ENCODE measurements at regions not wholly inside any gene's neighbourhood (a gene's known extent, or its start where the extent isn't known, plus 50 kb on each side); places are given as distances from the start of the nearest gene placed in this dataset.

DNA sequence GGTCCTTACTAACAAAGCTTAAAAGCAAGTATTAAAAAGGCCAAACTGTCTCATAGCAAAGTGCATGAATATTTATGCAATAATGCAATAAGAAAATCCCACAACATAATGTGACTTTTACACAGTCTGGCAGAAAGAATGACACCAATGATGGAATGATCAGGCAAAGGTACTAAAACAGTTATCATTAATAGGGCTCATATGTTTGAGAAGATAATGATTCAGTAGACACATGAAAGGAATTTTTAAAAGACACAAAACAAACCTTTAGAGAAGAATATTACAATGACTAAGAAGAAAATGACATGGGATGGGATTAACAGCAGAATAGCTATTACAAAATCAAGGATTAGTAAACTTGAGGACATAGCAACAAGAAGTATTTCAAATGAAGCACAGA is 1411.2 kb upstream of the TMEM132C start:
- no peak for DNase-seq (ENCODE audit: low spot score)
- TF ChIP-seq, protein P1, sequence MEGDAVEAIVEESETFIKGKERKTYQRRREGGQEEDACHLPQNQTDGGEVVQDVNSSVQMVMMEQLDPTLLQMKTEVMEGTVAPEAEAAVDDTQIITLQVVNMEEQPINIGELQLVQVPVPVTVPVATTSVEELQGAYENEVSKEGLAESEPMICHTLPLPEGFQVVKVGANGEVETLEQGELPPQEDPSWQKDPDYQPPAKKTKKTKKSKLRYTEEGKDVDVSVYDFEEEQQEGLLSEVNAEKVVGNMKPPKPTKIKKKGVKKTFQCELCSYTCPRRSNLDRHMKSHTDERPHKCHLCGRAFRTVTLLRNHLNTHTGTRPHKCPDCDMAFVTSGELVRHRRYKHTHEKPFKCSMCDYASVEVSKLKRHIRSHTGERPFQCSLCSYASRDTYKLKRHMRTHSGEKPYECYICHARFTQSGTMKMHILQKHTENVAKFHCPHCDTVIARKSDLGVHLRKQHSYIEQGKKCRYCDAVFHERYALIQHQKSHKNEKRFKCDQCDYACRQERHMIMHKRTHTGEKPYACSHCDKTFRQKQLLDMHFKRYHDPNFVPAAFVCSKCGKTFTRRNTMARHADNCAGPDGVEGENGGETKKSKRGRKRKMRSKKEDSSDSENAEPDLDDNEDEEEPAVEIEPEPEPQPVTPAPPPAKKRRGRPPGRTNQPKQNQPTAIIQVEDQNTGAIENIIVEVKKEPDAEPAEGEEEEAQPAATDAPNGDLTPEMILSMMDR (IDR thresholded peaks at IDR 0.05; ENCODE audit: borderline replicate concordance, control extremely low read depth, extremely low read depth, insufficient read depth, missing control alignments): no peak
- in situ Hi-C loops (cut with MboI; ENCODE audit: low sequenced_read_pairs, unreplicated experiment): no loop called here

DNA sequence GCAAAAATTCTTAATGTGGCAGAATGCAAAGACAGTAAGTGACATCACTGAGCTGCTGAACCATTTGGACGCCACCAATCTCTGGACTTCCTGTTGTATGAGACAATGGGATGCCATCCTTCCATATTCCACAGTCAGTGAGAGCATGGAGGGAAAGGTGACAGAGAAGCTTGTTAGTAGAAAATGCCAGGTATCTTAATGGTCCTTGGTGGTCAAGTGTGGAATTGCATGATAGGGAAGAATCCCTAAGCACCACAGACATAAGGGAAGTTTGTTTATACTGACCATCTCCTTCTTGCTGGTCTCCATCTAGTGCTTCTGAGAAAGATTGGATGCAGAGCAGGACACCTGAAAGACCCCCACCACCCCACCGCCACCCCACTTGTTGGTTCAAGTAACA is 1410.0 kb upstream of the TMEM132C start:
- TF ChIP-seq, protein P1 (IDR thresholded peaks at IDR 0.05; ENCODE audit: borderline replicate concordance, control extremely low read depth, extremely low read depth, insufficient read depth, missing control alignments): no peak
- in situ Hi-C loops (cut with MboI; ENCODE audit: low sequenced_read_pairs, unreplicated experiment): no loop called here
- no peak for DNase-seq (ENCODE audit: low spot score)

DNA sequence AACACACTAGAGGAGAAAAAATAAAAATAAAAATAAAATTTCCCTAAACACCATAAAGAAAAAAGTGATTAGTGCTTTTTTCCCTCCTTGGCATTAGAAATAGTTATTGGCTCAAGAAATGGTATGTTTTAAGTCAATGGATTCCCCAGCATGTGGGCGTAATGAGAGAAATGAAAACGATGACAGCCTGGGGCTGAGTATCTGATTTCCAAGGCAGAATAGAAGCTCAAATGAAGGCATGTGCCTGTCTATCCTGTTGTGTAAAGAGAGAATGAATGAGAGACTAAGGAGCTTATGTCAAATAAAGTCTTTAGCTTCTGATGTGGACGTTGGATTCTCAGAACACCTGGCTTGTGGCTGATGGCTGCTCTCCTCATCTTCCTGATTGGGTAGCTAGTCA is 1408.4 kb upstream of the TMEM132C start:
- in situ Hi-C loops (cut with MboI; ENCODE audit: low sequenced_read_pairs, unreplicated experiment): no loop called here
- TF ChIP-seq, protein P1 (IDR thresholded peaks at IDR 0.05; ENCODE audit: borderline replicate concordance, control extremely low read depth, extremely low read depth, insufficient read depth, missing control alignments): no peak
- DNase-seq (ENCODE audit: low spot score): no peak

DNA sequence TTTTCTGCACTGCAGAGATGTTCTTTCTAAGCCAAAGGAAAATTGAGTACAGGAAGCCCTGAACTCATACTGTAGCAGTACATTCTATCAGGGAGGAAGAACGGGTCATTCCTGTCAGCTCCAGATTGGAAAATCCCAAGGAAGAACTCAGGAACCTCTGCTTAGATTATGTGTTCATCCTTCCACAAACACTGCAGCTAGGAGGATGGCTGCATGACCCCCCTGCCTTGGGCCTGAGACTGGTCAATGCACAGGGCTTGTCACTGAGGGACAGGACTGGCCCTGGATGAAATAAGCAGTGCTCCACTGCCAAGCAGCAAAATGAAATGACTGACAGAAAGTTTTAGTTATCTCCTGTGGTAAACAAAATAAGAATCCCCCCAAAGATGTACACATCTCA is 1406.8 kb upstream of the TMEM132C start:
- TF ChIP-seq, protein P1 (IDR thresholded peaks at IDR 0.05; ENCODE audit: borderline replicate concordance, control extremely low read depth, extremely low read depth, insufficient read depth, missing control alignments): no peak
- in situ Hi-C loops (cut with MboI; ENCODE audit: low sequenced_read_pairs, unreplicated experiment): no loop called here
- no peak for DNase-seq (ENCODE audit: low spot score)

DNA sequence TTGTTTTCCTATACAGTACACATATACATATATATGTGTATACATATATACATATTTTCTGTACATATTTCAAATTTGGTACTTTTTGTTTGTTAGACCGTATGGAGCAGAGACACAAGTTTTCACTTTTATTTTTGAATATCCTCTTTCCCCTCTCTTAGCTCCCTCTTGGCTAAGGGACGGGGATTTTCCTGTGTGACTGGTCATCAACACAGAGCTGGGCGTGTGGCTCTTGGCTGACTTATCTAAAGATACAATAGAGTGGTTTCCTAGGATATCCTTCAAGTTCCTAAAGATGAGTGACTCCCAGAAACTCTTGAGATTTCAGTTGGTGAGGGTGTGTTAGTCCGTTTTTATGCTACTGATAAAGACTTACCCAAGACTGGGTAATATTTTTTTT is 1404.5 kb upstream of the TMEM132C start:
- TF ChIP-seq, protein P1 (IDR thresholded peaks at IDR 0.05; ENCODE audit: borderline replicate concordance, control extremely low read depth, extremely low read depth, insufficient read depth, missing control alignments): no peak
- in situ Hi-C loops (cut with MboI; ENCODE audit: low sequenced_read_pairs, unreplicated experiment): no loop called here
- no peak for DNase-seq (ENCODE audit: low spot score)

DNA sequence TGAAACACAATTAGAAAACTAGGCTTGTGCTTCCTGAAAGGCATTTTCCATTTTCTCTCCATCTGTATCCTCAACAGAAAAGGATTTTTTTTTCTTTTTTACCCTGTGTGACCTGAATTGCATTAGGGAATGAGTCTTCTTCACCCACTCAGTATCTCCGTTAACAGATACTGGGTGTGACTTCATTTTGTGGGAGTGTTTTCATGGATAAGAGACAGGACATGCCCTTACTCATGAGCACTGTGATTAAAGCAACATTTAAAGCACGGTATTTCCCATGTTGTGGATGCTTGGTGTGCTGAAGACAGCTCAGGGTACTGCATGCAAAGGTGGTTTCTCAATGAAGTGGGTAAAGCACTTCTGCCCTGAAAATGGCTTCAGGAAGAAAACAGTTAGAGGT is 1397.3 kb upstream of the TMEM132C start:
- DNase-seq (ENCODE audit: low spot score): no peak
- in situ Hi-C loops (cut with MboI; ENCODE audit: low sequenced_read_pairs, unreplicated experiment): no loop called here
- TF ChIP-seq, protein P1 (IDR thresholded peaks at IDR 0.05; ENCODE audit: borderline replicate concordance, control extremely low read depth, extremely low read depth, insufficient read depth, missing control alignments): no peak

DNA sequence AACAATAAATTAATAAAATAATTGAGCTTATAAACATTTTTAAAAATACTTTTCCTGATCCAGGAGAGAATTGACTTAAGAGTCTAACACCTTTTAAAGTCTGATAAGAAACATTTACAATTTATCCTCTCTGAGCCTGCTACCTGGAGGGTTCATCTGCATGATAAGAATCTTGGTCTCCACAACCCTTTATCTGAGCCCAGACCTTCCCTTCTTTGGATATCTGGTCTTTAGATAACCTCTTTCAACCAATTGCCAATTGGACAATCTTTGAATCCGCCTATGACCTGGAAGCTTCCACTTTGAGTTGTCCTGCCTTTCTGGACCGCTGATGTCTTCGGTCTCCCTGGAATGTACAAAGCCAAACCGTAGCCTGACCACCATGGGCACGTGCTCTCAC is 1393.3 kb upstream of the TMEM132C start:
- in situ Hi-C loops (cut with MboI; ENCODE audit: low sequenced_read_pairs, unreplicated experiment): no loop called here
- TF ChIP-seq, protein P1 (IDR thresholded peaks at IDR 0.05; ENCODE audit: borderline replicate concordance, control extremely low read depth, extremely low read depth, insufficient read depth, missing control alignments): no peak
- no peak for DNase-seq (ENCODE audit: low spot score)

All from GM13976 (cell line).